Skeletal muscle satellite cell (primary cell): ENCODE measurements at regions not wholly inside any gene's neighbourhood (a gene's known extent, or its start where the extent isn't known, plus 50 kb on each side); places are given as distances from the start of the nearest gene placed in this dataset.

ENCODE experiments used
- H3K27me3 ChIP-seq: 2 replicates; pipeline ENCODE4 v1.7.0; 2013; ENCODE audit warnings: low read length; ENCODE audit not compliant: control insufficient read depth, insufficient read depth
- H3K36me3 ChIP-seq: 2 replicates; pipeline ENCODE4 v1.7.0; 2013; ENCODE audit warnings: mild to moderate bottlenecking, control low read depth, low read length; ENCODE audit not compliant: insufficient read depth
- H3K4me1 ChIP-seq: 2 replicates; pipeline ENCODE4 v1.7.0; 2013; ENCODE audit warnings: low read length; ENCODE audit not compliant: control insufficient read depth, insufficient read depth
- H3K4me2 ChIP-seq: 2 replicates; pipeline ENCODE4 v1.7.0; 2013; ENCODE audit warnings: mild to moderate bottlenecking, low read length
- H3K4me3 ChIP-seq: 2 replicates; pipeline ENCODE4 v1.7.0; 2013; ENCODE audit warnings: low read length
- H3K9ac ChIP-seq: 2 replicates; pipeline ENCODE4 v1.7.0; 2013; ENCODE audit warnings: mild to moderate bottlenecking, low read depth, low read length, moderate library complexity
- H3K9me3 ChIP-seq: replicated peaks from 2 replicates; pipeline ENCODE4 v1.7.0; 2013; ENCODE audit warnings: mild to moderate bottlenecking, control low read depth, low read length

GRCh38 chr17:71183066-71183660 lies 937.7 kb upstream of the SOX9 start:
- Histone ChIP-seq H3K9ac (no peak overlapping the region), H3K36me3 (no peaks in the 10 kb centered on the region), H3K4me1 (peaks cover 20% of the 10 kb centered on the region), H3K4me2 (no peak overlapping the region), H3K9me3 (no peaks in the 10 kb centered on the region), H3K4me3 (no peak overlapping the region), H3K27me3 (no peaks in the 10 kb centered on the region)

DNA sequence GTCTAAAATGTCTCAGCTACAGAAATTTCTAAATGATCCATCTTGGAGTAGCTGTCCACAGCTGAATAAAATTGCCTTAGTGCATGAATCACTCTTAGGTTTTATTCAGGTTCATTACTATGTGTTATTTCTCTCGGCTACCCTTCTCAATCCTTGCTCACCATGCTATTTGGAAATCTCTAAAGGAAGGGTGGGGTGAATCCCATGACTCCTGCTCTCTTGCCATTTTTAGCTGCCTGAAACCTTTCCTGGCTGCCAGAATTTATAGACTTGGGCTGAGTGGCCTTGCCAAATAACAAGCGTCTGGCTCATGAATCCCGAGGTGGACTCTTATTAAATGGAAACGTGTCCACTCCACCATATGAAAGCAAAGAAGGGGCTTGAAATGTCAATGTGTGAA lies 936.1 kb upstream of the SOX9 start:
- no peaks in the 10 kb centered on the region for H3K27me3 ChIP-seq
- H3K9ac ChIP-seq = no peak overlapping the region
- no peak overlapping the region for H3K4me3 ChIP-seq
- no peaks in the 10 kb centered on the region for H3K9me3 ChIP-seq
- H3K36me3 ChIP-seq = no peaks in the 10 kb centered on the region
- H3K4me1 ChIP-seq = peaks cover 33% of the 10 kb centered on the region
- H3K4me2 ChIP-seq = no peak overlapping the region

- no peak overlapping the region for H3K4me3 ChIP-seq
- no peaks in the 10 kb centered on the region for H3K27me3 ChIP-seq
- no peaks in the 10 kb centered on the region for H3K9me3 ChIP-seq
- H3K4me2 ChIP-seq = no peak overlapping the region
- H3K9ac ChIP-seq = no peak overlapping the region
- peaks cover 23% of the 10 kb centered on the region for H3K4me1 ChIP-seq
- no peaks in the 10 kb centered on the region for H3K36me3 ChIP-seq
Observed at GRCh38 chr17:71187145-71187878, 933.5 kb upstream of the SOX9 start.

DNA sequence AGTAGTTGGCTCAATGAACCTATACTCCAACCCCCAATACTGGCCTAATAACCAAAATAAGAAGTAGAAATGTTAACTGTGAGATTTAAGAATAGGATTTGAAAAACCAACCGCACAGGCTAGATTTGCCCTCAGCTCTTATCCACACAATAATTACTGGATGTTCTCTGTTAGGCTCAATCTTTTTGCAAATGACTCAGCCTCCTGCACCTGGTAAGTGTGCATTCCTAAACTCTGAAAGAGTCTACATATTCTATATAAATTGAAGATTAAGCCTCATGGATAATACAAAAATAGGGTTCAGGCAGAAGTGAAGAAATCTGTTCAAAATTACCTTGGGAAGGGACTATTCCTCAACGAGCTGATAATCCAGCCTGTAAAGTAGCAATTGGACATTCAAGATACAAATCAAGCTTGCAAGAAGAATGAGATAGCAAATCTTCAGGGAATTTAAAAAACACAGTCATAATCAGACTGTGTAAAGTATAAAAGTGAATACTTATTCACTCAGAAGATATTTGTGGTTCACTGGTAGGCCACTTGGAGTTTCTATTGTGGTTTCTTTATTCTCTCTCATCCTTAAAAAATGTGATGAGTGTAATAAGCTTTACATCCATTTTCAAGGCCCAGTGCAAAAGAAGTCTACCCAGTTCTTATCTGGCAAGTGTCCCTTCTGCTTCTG lies 931.9 kb upstream of the SOX9 start:
- Histone ChIP-seq H3K9ac (peak overlapping the region; percentile 59), H3K36me3 (no peaks in the 10 kb centered on the region)

DNA sequence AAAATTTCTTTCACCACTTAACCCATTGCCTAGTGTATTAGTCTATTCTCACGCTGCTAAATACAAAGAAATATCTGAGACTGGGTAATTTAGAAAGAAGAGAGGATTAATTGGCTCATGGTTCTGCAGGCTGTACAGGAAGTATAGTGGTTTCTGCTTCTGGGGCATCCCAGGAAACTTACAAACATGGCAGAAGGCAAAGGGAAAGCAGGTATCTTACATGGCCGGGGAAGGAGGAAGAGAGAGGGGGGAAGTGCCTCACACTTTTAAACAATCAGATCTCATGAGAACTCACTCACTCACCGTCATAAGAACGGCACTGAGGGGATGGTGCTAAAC lies 931.4 kb upstream of the SOX9 start:
- Histone ChIP-seq H3K9ac (peak overlapping the region; percentile 14), H3K4me1 (peaks cover 20% of the 10 kb centered on the region), H3K36me3 (no peaks in the 10 kb centered on the region), H3K4me3 (peak overlapping the region; percentile 6), H3K9me3 (no peaks in the 10 kb centered on the region), H3K4me2 (peak overlapping the region; percentile 43), H3K27me3 (no peaks in the 10 kb centered on the region)

More for the DNA sequence above, 931.9 kb upstream of the SOX9 start:
- peaks cover 23% of the 10 kb centered on the region for H3K4me1 ChIP-seq
- no peaks in the 10 kb centered on the region for H3K27me3 ChIP-seq
- H3K4me3 ChIP-seq = peak overlapping the region; percentile 32
- peak overlapping the region; percentile 66 for H3K4me2 ChIP-seq
- no peaks in the 10 kb centered on the region for H3K9me3 ChIP-seq

- Histone ChIP-seq H3K4me3 (no peak overlapping the region), H3K9me3 (no peaks in the 10 kb centered on the region)
Observed at GRCh38 chr17:71192039-71192555, 928.7 kb upstream of the SOX9 start.

GRCh38 chr17:71192848-71193247 lies 928.0 kb upstream of the SOX9 start:
- no peak overlapping the region for H3K4me2 ChIP-seq
- no peaks in the 10 kb centered on the region for H3K36me3 ChIP-seq
- no peak overlapping the region for H3K4me3 ChIP-seq
- peaks cover 19% of the 10 kb centered on the region for H3K4me1 ChIP-seq
- no peak overlapping the region for H3K9ac ChIP-seq
- no peaks in the 10 kb centered on the region for H3K9me3 ChIP-seq
- H3K27me3 ChIP-seq = no peaks in the 10 kb centered on the region

More at GRCh38 chr17:71192039-71192555, 928.7 kb upstream of the SOX9 start:
- Histone ChIP-seq H3K4me2 (no peak overlapping the region), H3K27me3 (no peaks in the 10 kb centered on the region), H3K36me3 (no peaks in the 10 kb centered on the region), H3K9ac (no peak overlapping the region), H3K4me1 (peaks cover 20% of the 10 kb centered on the region)

DNA sequence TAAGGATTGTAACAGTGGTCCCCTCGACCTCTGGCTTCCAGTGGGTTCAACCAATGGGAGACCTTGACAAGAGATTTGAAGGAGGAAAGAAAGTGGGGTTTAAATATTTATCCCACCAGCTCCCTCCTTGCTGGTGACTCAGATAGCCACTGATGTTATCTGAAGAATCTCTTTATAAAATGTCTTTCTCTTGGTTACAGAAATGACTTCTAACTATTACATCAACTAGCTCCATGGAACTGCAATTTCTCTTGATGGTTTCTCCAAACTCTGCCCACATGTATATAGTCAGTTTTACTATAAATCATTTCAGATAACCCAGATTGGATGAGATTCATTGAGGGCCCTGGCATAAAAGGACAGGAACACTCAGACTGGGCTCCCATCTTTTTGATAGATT lies 920.2 kb upstream of the SOX9 start:
- no peaks in the 10 kb centered on the region for H3K27me3 ChIP-seq
- H3K4me2 ChIP-seq = no peak overlapping the region
- no peak overlapping the region for H3K9ac ChIP-seq
- H3K4me3 ChIP-seq = no peak overlapping the region
- no peaks in the 10 kb centered on the region for H3K36me3 ChIP-seq
- H3K4me1 ChIP-seq = peaks cover 3% of the 10 kb centered on the region
- H3K9me3 ChIP-seq = no peaks in the 10 kb centered on the region

- Histone ChIP-seq H3K36me3 (no peaks in the 10 kb centered on the region), H3K4me2 (no peak overlapping the region), H3K4me3 (no peak overlapping the region), H3K4me1 (peaks cover 3% of the 10 kb centered on the region), H3K27me3 (no peaks in the 10 kb centered on the region), H3K9me3 (no peaks in the 10 kb centered on the region), H3K9ac (no peak overlapping the region)
Observed at GRCh38 chr17:71201639-71202038, 919.2 kb upstream of the SOX9 start.

- H3K4me1 ChIP-seq = peaks cover 3% of the 10 kb centered on the region
- H3K36me3 ChIP-seq = no peaks in the 10 kb centered on the region
- no peak overlapping the region for H3K4me2 ChIP-seq
- no peak overlapping the region for H3K4me3 ChIP-seq
- H3K9me3 ChIP-seq = no peaks in the 10 kb centered on the region
- no peaks in the 10 kb centered on the region for H3K27me3 ChIP-seq
- no peak overlapping the region for H3K9ac ChIP-seq
Observed at GRCh38 chr17:71202449-71202848, 918.4 kb upstream of the SOX9 start.

DNA sequence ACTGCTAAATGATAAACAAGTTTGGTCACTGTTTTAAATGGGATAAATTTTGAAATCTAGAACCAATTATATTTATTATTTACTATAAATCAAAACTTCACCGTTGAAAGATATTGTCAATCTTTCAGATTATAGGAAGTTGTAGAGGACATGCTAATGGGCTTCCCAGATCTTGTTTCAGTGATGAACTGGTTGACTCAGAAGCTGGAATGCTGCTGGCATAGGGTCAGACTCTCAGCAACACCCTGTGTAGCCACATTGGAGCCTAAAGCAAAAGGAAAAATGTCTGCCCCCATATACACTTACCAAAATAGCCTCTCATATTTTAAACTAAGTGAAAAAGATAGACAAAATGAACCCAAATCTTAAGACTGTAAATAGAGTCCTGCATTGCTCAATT lies 916.9 kb upstream of the SOX9 start:
- peaks cover 11% of the 10 kb centered on the region for H3K4me1 ChIP-seq
- no peak overlapping the region for H3K4me3 ChIP-seq
- H3K9me3 ChIP-seq = no peaks in the 10 kb centered on the region
- no peak overlapping the region for H3K9ac ChIP-seq
- H3K4me2 ChIP-seq = no peak overlapping the region
- H3K27me3 ChIP-seq = no peaks in the 10 kb centered on the region
- H3K36me3 ChIP-seq = no peaks in the 10 kb centered on the region
